ENCODE measurements at regions not wholly inside any gene's neighbourhood (a gene's known extent, or its start where the extent isn't known, plus 50 kb on each side); places are given as distances from the start of the nearest gene placed in this dataset.
A peak's percentile ranks its signal among the peaks of the same experiment; 100 is the strongest.

- Mint-ChIP-seq H3K4me3 (no peak overlapping the region), H3K36me3 (no peaks in the 10 kb centered on the region), H3K27ac (no peak overlapping the region), H3K27me3 (peaks cover 2 to 16% (median 4%) of the 10 kb centered on the region in 5 donors), H3K9me3 (no peaks in the 10 kb centered on the region), H3K4me1 (peaks cover 0 to 7% (median 3%) of the 10 kb centered on the region in 4 donors)
- POLR2A ChIA-PET: no interaction called here
- DNase-seq (no peak), ATAC-seq (no peak)
These were observed 180.5 kb downstream of the OPA1 start for GRCh38 chr3:193773266-193774220.

GRCh38 chr3:193774272-193774915 lies 181.4 kb downstream of the OPA1 start:
- H3K4me1 Mint-ChIP-seq: peaks cover 0 to 7% (median 3%) of the 10 kb centered on the region in 4 donors
- no peaks in the 10 kb centered on the region for H3K9me3 Mint-ChIP-seq
- POLR2A ChIA-PET: no interaction called here
- no peak for ATAC-seq
- no peak overlapping the region for H3K27ac Mint-ChIP-seq
- H3K27me3 Mint-ChIP-seq: peaks cover 10 to 23% (median 11%) of the 10 kb centered on the region in 5 donors
- no peak for DNase-seq
- no peaks in the 10 kb centered on the region for H3K36me3 Mint-ChIP-seq
- H3K4me3 Mint-ChIP-seq: no peak overlapping the region

- no peak overlapping the region for H3K4me3 Mint-ChIP-seq
- H3K4me1 Mint-ChIP-seq: peaks cover 0 to 7% (median 3%) of the 10 kb centered on the region in 4 donors
- POLR2A ChIA-PET: no interaction called here
- no peak for ATAC-seq
- peak overlapping the region in 1 of 10 donors; percentile 22 for H3K27ac Mint-ChIP-seq
- no peaks in the 10 kb centered on the region for H3K36me3 Mint-ChIP-seq
- no peak for DNase-seq
- no peaks in the 10 kb centered on the region for H3K9me3 Mint-ChIP-seq
- H3K27me3 Mint-ChIP-seq: peaks cover 12 to 27% (median 15%) of the 10 kb centered on the region in 5 donors
These were observed 181.9 kb downstream of the OPA1 start for GRCh38 chr3:193774916-193775285.

GRCh38 chr3:193775421-193776077 lies 182.5 kb downstream of the OPA1 start:
- no peak overlapping the region for H3K27ac Mint-ChIP-seq
- no peak overlapping the region for H3K4me3 Mint-ChIP-seq
- no peaks in the 10 kb centered on the region for H3K9me3 Mint-ChIP-seq
- H3K27me3 Mint-ChIP-seq: peaks cover 12 to 31% (median 22%) of the 10 kb centered on the region in 5 donors
- POLR2A ChIA-PET: no interaction called here
- ATAC-seq: no peak
- DNase-seq: no peak
- no peaks in the 10 kb centered on the region for H3K36me3 Mint-ChIP-seq
- peaks cover 0 to 7% (median 3%) of the 10 kb centered on the region in 4 donors for H3K4me1 Mint-ChIP-seq

- H3K27ac Mint-ChIP-seq: peak overlapping the region in 1 of 10 donors; percentile 42
- POLR2A ChIA-PET: no interaction called here
- no peak overlapping the region for H3K4me3 Mint-ChIP-seq
- DNase-seq: peak in 1 of 10 donors; percentile 10
- peaks cover 15 to 35% (median 27%) of the 10 kb centered on the region in 5 donors for H3K27me3 Mint-ChIP-seq
- peaks cover 0 to 7% (median 3%) of the 10 kb centered on the region in 4 donors for H3K4me1 Mint-ChIP-seq
- ATAC-seq: peak in 1 of 2 donors; percentile 30
- no peaks in the 10 kb centered on the region for H3K9me3 Mint-ChIP-seq
- no peaks in the 10 kb centered on the region for H3K36me3 Mint-ChIP-seq
These were observed 183.8 kb downstream of the OPA1 start for GRCh38 chr3:193776626-193777358.

GRCh38 chr3:193777524-193777923 lies 184.5 kb downstream of the OPA1 start:
- POLR2A ChIA-PET: no interaction called here
- no peaks in the 10 kb centered on the region for H3K9me3 Mint-ChIP-seq
- H3K27me3 Mint-ChIP-seq: peaks cover 19 to 41% (median 30%) of the 10 kb centered on the region in 5 donors
- DNase-seq (no peak), ATAC-seq (no peak)
- no peaks in the 10 kb centered on the region for H3K36me3 Mint-ChIP-seq
- H3K27ac Mint-ChIP-seq: no peak overlapping the region
- H3K4me3 Mint-ChIP-seq: no peak overlapping the region
- H3K4me1 Mint-ChIP-seq: peaks cover 0 to 7% (median 3%) of the 10 kb centered on the region in 4 donors

DNA sequence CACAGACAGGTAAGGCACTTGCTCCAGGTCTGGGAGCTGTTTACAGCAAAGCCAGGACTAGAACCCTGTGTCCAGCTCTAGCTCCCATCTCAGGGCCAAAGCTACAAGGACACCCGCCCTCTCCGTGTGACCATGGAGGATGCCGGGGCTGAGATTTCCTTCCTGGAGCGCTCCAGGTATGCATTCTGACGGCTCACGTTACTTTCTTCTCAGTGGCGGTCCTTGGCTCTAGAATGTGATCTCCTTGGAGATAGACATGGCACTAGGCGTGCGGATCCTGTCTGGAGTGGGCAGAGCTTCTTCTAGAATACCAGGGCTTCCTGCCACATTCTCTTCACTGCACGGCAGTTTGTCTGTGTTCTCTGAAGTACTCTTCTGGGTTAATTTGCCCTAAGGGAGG lies 185.7 kb downstream of the OPA1 start:
- H3K9me3 Mint-ChIP-seq: no peaks in the 10 kb centered on the region
- no peak for ATAC-seq
- peaks cover 19 to 51% (median 30%) of the 10 kb centered on the region in 5 donors for H3K27me3 Mint-ChIP-seq
- H3K4me1 Mint-ChIP-seq: peaks cover 0 to 7% (median 3%) of the 10 kb centered on the region in 4 donors
- no peaks in the 10 kb centered on the region for H3K36me3 Mint-ChIP-seq
- POLR2A ChIA-PET: no interaction called here
- H3K4me3 Mint-ChIP-seq: no peak overlapping the region
- no peak overlapping the region for H3K27ac Mint-ChIP-seq
- no peak for DNase-seq

GRCh38 chr3:193779933-193780332 lies 186.9 kb downstream of the OPA1 start:
- DNase-seq (no peak), ATAC-seq (no peak)
- no peak overlapping the region for H3K4me3 Mint-ChIP-seq
- H3K27ac Mint-ChIP-seq: peak overlapping the region in 1 of 10 donors; percentile 71
- peaks cover 0 to 7% (median 3%) of the 10 kb centered on the region in 4 donors for H3K4me1 Mint-ChIP-seq
- H3K27me3 Mint-ChIP-seq: peaks cover 19 to 53% (median 28%) of the 10 kb centered on the region in 5 donors
- no peaks in the 10 kb centered on the region for H3K36me3 Mint-ChIP-seq
- no peaks in the 10 kb centered on the region for H3K9me3 Mint-ChIP-seq
- POLR2A ChIA-PET: interaction anchor here (1.7 kb wide), 1 partner anchor 536 kb away, joined by 4 read pairs; no protein-coding TSS in a partner anchor

DNA sequence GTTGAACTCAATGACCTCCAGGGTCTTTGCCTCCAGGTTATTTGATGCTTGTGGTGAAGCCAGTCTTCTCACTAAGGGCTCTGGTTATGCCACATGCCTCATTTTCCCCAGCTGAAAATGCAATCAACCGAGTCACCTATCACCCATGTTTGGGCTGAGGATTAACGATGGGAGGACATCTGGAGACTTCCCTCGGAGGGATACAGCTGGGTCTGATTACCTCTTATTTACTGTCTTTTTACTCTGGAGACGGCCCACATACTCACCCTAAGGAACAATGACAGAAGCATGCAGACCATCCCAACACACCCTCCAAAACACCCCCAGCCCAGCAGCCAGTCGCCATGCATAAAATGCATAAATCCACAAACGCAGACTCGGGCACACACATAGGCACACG lies 187.4 kb downstream of the OPA1 start:
- no peak for ATAC-seq
- Mint-ChIP-seq H3K4me3 (no peak overlapping the region), H3K9me3 (no peaks in the 10 kb centered on the region), H3K4me1 (peaks cover 0 to 7% (median 3%) of the 10 kb centered on the region in 4 donors), H3K27ac (peak overlapping the region in 1 of 10 donors; percentile 71), H3K36me3 (no peaks in the 10 kb centered on the region), H3K27me3 (peaks cover 17 to 58% (median 28%) of the 10 kb centered on the region in 5 donors)
- DNase-seq: no peak
- POLR2A ChIA-PET: interaction anchor here (1.7 kb wide), 1 partner anchor 536 kb away, joined by 4 read pairs; no protein-coding TSS in a partner anchor

DNA sequence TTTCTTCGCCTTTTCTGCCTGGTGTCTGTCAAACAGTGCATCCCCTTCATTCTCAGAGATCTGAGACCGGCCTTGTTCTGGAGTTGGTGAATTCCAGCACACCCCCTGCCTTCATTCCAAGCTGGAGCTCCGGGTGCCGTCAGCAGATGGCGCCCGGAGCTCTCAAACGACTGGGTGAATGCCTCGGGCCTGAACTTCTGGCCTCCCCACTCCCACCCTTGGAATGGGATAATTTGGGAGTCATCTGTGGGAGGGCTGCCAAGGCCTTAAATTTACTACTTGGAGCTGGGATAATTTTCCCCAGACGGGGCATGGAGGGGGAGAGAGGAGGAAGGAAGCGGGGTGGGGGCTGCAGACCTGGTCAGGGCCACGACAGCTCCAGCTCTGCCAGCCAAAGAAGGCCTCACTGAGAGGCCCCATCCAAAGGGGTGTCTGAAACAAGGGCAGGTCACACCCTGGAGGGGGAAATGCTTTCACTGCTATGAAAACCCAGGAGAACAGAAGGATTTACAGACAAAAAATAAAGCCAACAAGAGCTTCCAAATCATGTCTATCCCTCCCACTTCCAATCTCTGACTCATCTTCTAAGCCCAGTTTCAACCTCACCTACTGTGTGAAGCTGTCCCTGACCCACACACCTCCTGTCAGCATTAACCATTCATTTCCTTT lies 187.9 kb downstream of the OPA1 start:
- Mint-ChIP-seq H3K27ac (peak overlapping the region in 1 of 10 donors; percentile 57), H3K4me3 (no peak overlapping the region), H3K4me1 (peaks cover 0 to 7% (median 3%) of the 10 kb centered on the region in 4 donors), H3K27me3 (peaks cover 17 to 59% (median 28%) of the 10 kb centered on the region in 5 donors), H3K9me3 (no peaks in the 10 kb centered on the region), H3K36me3 (no peaks in the 10 kb centered on the region)
- DNase-seq: peak in 1 of 10 donors; percentile 12
- ATAC-seq: no peak
- POLR2A ChIA-PET: interaction anchor here (1.7 kb wide), 1 partner anchor 535 kb away, joined by 4 read pairs; no protein-coding TSS in a partner anchor

DNA sequence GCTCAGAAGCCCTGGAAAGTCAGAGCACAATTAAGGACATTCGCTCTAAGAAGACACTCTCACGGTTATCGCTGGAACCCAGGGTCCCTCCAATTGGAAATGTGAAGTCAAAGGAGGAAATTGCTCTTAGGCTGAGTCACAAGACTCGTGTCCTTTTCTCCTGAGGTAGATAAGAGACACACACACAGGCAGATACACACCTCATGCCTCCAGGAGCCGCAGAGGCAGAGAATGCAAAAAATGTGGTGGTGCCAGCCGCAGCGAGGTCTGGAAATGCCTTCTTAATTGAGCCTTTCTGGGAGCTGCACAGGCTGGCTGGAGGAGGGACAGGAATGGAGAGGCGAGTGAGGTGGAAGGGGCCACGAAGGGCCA lies 189.3 kb downstream of the OPA1 start:
- Mint-ChIP-seq H3K27ac (peak overlapping the region in 1 of 10 donors; percentile 1), H3K36me3 (no peaks in the 10 kb centered on the region), H3K4me3 (no peak overlapping the region), H3K9me3 (no peaks in the 10 kb centered on the region), H3K27me3 (peaks cover 17 to 72% (median 34%) of the 10 kb centered on the region in 5 donors), H3K4me1 (no peaks in the 10 kb centered on the region)
- no peak for ATAC-seq
- POLR2A ChIA-PET: no interaction called here
- DNase-seq: no peak

DNA sequence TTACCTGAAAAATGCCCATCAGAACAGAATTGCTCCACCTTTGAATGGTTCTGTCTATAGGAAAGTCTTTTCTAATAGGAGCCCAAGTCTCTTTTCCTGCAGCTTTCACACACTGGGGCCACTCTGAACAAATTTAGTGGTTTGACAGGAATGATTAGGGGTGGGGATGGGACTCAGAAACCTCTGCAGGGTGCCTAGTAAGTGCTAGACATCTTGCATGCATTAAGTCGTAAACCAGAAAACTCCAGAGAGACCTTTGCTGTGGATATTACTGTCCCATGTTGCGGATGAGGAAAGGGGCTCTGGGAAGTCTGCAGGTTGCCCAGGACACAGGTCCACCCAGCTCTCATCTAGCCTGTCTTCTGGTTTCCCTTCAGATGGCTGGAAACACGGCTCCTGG lies 189.7 kb downstream of the OPA1 start:
- no peaks in the 10 kb centered on the region for H3K9me3 Mint-ChIP-seq
- H3K4me1 Mint-ChIP-seq: no peaks in the 10 kb centered on the region
- peaks cover 17 to 75% (median 38%) of the 10 kb centered on the region in 5 donors for H3K27me3 Mint-ChIP-seq
- H3K36me3 Mint-ChIP-seq: no peaks in the 10 kb centered on the region
- DNase-seq: no peak
- ATAC-seq: no peak
- H3K4me3 Mint-ChIP-seq: no peak overlapping the region
- POLR2A ChIA-PET: no interaction called here
- H3K27ac Mint-ChIP-seq: no peak overlapping the region

Data from naive thymus-derived CD8-positive, alpha-beta T cell (primary cell).